ENCODE measurements at regions not wholly inside any gene's neighbourhood (a gene's known extent, or its start where the extent isn't known, plus 50 kb on each side); places are given as distances from the start of the nearest gene placed in this dataset.

- TF ChIP-seq CTCF (IDR thresholded peaks at IDR 0.05) (no peak), POLR2AphosphoS5 (IDR thresholded peaks at IDR 0.05) (no peak), POLR2A (IDR thresholded peaks at IDR 0.05) (no peak), EP300 (IDR thresholded peaks at IDR 0.05) (no peak)
These were observed 88.9 kb upstream of the CYP1B1 start for GRCh38 chr2:38164881-38165280.

Data from gastroesophageal sphincter (tissue), 3 donors.